ENCODE measurements at regions not wholly inside any gene's neighbourhood (a gene's known extent, or its start where the extent isn't known, plus 50 kb on each side); places are given as distances from the start of the nearest gene placed in this dataset.

GRCh38 chr3:22225161-22225560 is 474.2 kb upstream of the ZNF385D start:
- no peak for DNase-seq (ENCODE audit: low spot score)

- no peak for DNase-seq (ENCODE audit: low spot score)
Observed at GRCh38 chr3:22228705-22229104, 477.7 kb upstream of the ZNF385D start.

- DNase-seq (ENCODE audit: low spot score): no peak
Observed at GRCh38 chr3:22231061-22231460, 480.1 kb upstream of the ZNF385D start.

DNA sequence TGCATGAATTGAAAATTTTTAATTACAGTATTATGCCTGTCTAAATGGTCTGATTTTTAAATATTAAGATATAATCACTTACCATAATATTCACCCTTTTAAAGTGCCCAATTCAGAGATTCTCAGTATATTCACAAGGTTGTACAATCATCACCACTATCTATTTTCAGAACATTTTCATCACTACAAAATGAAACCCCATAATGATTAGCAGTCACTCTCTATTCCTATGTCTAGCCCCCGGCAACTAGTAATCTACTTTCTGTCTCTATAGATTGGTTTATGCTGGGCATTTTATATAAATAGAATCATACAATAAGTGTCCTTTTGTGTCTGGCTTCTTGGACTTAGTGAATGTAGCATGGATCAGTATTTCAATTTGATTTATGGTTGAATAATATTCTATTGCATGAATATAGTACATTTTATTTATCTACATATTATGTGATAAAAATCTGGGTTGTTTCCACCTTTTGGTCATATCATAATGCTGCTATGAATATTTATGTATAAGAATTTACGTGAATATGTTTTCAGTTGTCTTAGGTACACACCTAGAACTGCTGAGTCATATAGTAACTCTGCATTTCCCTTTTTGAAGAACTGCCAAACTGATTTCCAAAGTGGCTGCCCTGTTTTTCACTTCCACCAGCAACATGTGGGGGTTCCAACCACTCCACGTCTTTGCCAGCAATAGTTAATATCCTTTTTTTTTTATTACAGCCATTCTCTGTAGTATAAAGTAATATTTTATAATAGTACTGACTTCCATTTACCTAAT is 485.7 kb upstream of the ZNF385D start:
- no peak for DNase-seq (ENCODE audit: low spot score)

GRCh38 chr3:22239011-22239410 is 488.0 kb upstream of the ZNF385D start:
- DNase-seq (ENCODE audit: low spot score): no peak

DNA sequence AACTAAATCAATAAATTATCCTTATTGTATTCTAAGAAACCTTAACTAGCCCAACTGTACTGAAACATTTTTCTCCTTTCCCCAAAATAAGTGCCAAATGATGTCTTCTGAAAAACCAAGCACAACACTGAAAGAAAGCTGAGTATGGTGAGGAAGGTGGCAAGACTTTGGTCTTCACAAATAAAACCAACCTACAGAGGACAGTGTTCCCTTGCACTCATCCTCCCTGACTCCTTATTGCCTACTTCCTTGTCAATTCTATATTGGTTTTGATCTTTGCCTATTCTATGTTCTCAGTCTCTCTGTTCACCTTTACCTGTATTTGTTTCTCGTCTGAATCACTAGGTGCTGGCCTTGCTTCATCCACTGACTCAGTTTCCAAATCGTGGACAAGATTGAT is 490.1 kb upstream of the ZNF385D start:
- DNase-seq (ENCODE audit: low spot score): no peak

DNA sequence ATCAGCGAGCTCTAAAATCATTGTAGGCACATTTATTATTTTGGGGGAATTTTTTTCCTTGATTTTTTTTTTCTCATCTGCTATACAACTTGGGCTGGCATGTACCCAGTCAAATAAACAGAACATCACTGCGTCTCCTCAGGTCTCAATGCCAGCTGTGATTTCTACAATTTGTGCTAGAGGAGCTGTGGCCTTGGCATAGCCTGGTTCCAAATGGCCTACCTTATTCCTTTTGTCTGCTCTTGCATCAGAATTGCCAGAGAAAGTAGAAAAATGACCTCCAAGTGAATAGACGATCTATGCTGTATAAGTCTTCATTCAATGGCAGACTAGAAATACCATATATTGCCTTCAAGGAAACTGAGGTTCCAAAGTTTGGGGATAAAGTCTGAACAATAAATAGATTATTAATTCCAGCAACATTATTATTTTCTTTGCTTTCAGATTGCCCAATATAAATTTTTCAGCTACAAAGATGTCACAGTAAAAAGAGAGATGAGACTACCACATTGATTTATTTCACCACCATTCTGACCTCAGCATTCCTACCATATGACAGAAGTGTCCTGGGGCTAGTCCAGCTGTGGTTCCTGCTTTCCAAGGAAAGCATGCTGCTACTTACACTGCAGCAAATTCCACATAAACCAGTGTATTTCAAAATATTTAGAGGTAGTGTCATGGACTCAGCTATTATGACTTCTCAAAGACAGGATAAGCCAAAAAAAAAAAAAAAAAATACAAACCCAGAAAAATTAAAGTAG is 493.9 kb upstream of the ZNF385D start:
- DNase-seq (ENCODE audit: low spot score): no peak

DNA sequence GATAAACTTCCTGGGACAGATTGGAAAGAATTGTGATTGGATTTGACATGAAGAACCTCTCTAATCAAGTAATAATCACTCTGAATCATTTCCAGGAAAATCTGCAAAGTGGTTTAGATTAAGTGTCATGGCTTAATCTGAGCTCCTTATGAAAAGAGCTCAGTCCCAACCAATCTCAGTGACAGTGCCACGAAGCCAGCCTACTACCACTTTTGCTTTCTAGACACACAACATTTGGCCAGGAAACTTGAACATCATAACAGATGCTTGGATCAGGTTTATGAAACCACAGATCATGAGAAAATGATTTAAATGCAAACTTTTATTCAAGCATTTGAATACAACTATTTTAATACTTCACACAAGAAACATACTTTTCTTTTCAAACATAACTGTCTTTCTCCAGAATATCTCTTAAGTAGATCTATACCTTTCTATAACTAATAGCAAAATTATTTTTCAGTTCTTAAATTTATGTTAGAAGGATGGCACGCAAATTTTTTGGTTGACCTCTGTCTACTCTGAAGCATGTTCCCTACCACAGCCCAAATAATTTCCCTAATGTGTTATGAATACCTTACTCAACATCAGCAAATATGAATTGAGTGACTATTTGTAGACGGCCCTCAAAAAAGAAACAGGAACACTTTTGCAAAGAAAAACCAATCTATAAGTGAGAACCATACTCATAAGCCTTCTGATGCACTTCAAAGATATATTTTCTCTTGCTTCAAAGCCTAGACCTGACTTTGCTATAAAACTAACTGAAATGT is 495.0 kb upstream of the ZNF385D start:
- no peak for DNase-seq (ENCODE audit: low spot score)

- no peak for DNase-seq (ENCODE audit: low spot score)
Observed at GRCh38 chr3:22249658-22250057, 498.6 kb upstream of the ZNF385D start.

GRCh38 chr3:22257252-22257651 is 506.2 kb upstream of the ZNF385D start:
- no peak for DNase-seq (ENCODE audit: low spot score)

DNA sequence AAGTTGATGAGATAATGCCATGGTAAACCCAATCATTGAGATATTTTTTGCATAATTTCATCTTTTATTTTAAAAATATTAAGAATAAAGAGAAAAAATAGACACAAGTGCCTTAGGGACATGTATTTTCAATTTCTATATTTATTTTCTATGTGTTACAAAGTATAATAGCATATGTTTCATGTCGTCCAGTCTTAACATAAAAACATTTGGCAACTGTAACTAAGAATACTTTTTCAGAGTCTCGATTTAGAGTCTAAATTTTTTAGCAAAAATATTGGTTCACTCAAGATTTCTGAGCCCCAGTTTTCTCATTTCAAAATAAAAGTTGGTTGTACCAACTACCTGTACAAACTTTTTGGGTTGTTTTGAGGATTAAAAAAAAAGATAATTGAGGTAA is 511.4 kb upstream of the ZNF385D start:
- no peak for DNase-seq (ENCODE audit: low spot score)

DNA sequence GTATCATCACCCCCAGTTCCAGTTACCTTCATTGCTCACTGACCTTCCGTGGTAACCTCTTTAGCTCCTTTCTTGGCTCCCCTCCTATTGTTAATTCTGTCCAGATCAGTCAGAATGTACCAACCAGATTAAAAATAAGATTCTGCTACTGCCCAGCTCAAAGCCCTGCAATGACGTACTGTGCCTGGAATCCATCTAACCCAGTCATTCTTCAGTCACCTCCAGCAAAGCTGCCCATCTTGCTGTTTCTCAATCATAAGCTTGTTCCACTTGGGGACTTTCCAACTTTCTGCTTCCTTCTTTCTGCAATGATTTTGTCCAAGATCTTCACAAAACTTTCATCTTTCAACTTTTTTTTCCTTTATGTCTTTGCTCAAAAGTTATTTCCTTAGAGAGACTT is 512.0 kb upstream of the ZNF385D start:
- no peak for DNase-seq (ENCODE audit: low spot score)

GRCh38 chr3:22265403-22265802 is 514.4 kb upstream of the ZNF385D start:
- DNase-seq (ENCODE audit: low spot score): no peak

GRCh38 chr3:22269831-22270230 is 518.8 kb upstream of the ZNF385D start:
- no peak for DNase-seq (ENCODE audit: low spot score)

DNA sequence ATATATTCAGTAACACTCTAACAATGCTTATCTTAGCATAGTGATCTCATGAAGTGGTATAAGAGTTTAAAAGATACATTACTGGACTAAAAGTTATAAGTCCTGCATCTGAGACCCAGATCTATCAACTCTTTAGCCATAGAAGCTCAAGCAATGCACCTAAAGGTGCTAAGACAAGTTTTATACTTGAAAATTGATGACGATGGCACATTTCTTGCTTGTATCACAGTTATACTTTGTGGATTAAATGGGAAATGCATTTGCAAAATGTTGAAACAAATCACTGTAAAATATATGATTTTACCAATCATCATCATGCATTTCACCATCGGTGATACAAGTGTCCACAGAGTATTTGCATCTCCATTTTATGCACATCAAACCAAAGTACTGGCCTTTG is 525.3 kb upstream of the ZNF385D start:
- no peak for DNase-seq (ENCODE audit: low spot score)

GRCh38 chr3:22284559-22284958 is 533.5 kb upstream of the ZNF385D start:
- peak; percentile 1 for DNase-seq (ENCODE audit: low spot score)

GRCh38 chr3:22288756-22289155 is 537.7 kb upstream of the ZNF385D start:
- DNase-seq (ENCODE audit: low spot score): no peak

- no peak for DNase-seq (ENCODE audit: low spot score)
Observed at GRCh38 chr3:22292681-22293080, 541.7 kb upstream of the ZNF385D start.

GRCh38 chr3:22296601-22297000 is 545.6 kb upstream of the ZNF385D start:
- DNase-seq (ENCODE audit: low spot score): no peak

DNA sequence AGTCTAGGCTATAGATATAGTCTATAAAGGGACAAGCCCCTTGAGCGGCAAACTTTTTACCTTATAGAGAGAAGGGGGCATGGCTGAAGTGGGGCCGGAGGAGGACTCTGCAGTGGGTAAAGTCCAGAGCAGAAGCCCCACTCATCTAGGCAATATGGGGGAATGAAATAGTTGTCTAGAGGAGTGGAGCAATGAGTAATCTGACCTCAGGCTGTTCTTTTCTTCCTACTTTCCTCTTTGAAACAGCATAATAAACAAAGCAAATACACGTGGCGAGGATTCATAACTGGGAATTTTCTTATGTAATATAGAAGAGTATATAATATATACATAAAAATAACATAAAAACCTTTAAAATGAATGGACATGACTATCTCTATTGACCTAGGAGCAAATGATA is 546.4 kb upstream of the ZNF385D start:
- no peak for DNase-seq (ENCODE audit: low spot score)

DNA sequence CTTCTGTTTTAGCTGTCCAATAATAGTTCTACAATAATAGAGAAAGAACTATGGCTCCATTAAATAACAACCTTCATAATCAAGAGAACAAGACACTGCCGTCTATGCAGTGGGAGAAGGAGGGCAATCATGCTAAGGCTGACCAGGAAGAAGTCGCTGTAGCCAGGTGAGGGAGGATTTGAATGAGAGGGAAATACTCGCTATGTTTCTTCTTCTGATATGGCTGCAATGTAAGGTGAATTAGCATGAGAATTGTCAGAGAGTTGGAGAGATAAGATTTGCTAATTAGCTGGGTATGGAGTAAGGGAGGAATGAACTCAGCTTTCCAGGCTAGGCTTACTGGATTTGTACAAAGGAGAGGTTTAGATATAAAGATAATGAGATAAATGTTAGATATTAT is 555.4 kb upstream of the ZNF385D start:
- no peak for DNase-seq (ENCODE audit: low spot score)

- no peak for DNase-seq (ENCODE audit: low spot score)
Observed at GRCh38 chr3:22308871-22309270, 557.9 kb upstream of the ZNF385D start.

DNA sequence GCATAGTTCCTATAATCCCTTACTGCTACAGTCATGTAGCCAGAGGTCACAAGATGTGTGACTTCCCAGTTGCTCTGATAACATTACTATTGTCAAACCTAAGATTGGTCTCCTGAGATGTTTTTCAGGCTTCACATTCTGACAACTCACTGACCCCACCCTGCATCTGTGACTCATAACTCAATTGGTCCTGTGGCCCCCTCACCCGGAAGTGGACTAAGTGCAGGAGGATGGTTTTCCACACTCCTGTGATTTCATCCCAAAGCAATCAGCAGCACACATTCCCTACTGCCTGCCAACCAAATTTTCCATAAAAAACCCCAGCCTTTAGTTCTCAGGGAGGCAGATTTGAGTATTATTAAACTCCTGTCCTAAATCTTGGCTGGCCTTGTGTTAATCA is 564.9 kb upstream of the ZNF385D start:
- DNase-seq (ENCODE audit: low spot score): peak; percentile 2
